Keratinocyte (primary cell): ENCODE measurements at regions not wholly inside any gene's neighbourhood (a gene's known extent, or its start where the extent isn't known, plus 50 kb on each side); places are given as distances from the start of the nearest gene placed in this dataset.

Experiments used
- DNase-seq: peaks from one replicate; pipeline ENCODE4 v3.0.0-alpha.2; 2011; ENCODE audit warnings: low read depth, missing footprints, low spot score
- FAIRE-seq: peaks from 2 replicates; lab custom pipeline; 2011; peaks lifted over from hg19 to GRCh38; lab: Jason Lieb, UNC
- H2AFZ ChIP-seq: 2 replicates; pipeline ENCODE4 v1.6.0; 2012; ENCODE audit warnings: low read length, control low read depth, inconsistent platforms; ENCODE audit not compliant: control insufficient read depth
- H3K27ac ChIP-seq: 2 replicates; pipeline ENCODE4 v1.5.1; 2011; ENCODE audit warnings: low read length; ENCODE audit not compliant: control insufficient read depth, insufficient read depth
- H3K27me3 ChIP-seq: 3 replicates; pipeline ENCODE4 v1.6.0; 2011; ENCODE audit warnings: low read length; ENCODE audit not compliant: control insufficient read depth, insufficient read depth; ENCODE audit errors: extremely low read depth
- H3K36me3 ChIP-seq, 2 experiments: 2 replicates in 1 of 2; 3 replicates in 1 of 2; pipeline ENCODE4 v1.5.1; 2011; ENCODE audit warnings: low read length in 2 of 2, mild to moderate bottlenecking in 1 of 2; ENCODE audit not compliant: control insufficient read depth in 2 of 2, insufficient read depth in 2 of 2; ENCODE audit errors: extremely low read depth in 1 of 2
- H3K4me1 ChIP-seq: 3 replicates; pipeline ENCODE4 v1.5.1; 2011; ENCODE audit warnings: low read length; ENCODE audit not compliant: control insufficient read depth, insufficient read depth; ENCODE audit errors: extremely low read depth
- H3K4me2 ChIP-seq: 3 replicates; pipeline ENCODE4 v1.6.0; 2011; ENCODE audit warnings: low read depth, low read length; ENCODE audit not compliant: control insufficient read depth, insufficient read depth; ENCODE audit errors: extremely low read depth
- H3K4me3 ChIP-seq, 3 experiments: fragments of 200-600 bp in 1 of 3; sonication (generic) in 1 of 3; 2 replicates in 2 of 3; 3 replicates in 1 of 3; pipeline ENCODE4 v1.5.1; 2011 to 2016; ENCODE audit warnings: low read length in 3 of 3, mild to moderate bottlenecking in 3 of 3, control low read depth in 2 of 3, inconsistent platforms in 1 of 3, low read depth in 1 of 3, mixed read lengths in 1 of 3, mixed run types in 1 of 3, moderate library complexity in 1 of 3; ENCODE audit not compliant: control insufficient read depth in 2 of 3, insufficient read depth in 2 of 3; ENCODE audit errors: extremely low read depth in 1 of 3
- H3K79me2 ChIP-seq: 2 replicates; pipeline ENCODE4 v1.6.0; 2012; ENCODE audit warnings: low read length; ENCODE audit not compliant: control insufficient read depth, insufficient read depth
- H3K9ac ChIP-seq: 3 replicates; pipeline ENCODE4 v1.6.0; 2011; ENCODE audit warnings: low read length; ENCODE audit not compliant: control insufficient read depth, insufficient read depth; ENCODE audit errors: extremely low read depth
- H3K9me1 ChIP-seq: 3 replicates; pipeline ENCODE4 v1.6.0; 2011; ENCODE audit warnings: low read length; ENCODE audit not compliant: control insufficient read depth, insufficient read depth; ENCODE audit errors: extremely low read depth
- H3K9me3 ChIP-seq: 2 replicates; pipeline ENCODE4 v1.5.1; 2012; ENCODE audit warnings: low read depth, low read length; ENCODE audit not compliant: control insufficient read depth
- H4K20me1 ChIP-seq: 3 replicates; pipeline ENCODE4 v1.6.0; 2011; ENCODE audit warnings: low read length; ENCODE audit not compliant: control insufficient read depth, insufficient read depth; ENCODE audit errors: extremely low read depth
- EZH2 ChIP-seq: IDR thresholded peaks from one replicate; pipeline ENCODE4 v1.6.1; 2012; ENCODE audit warnings: inconsistent platforms, mild to moderate bottlenecking, low read length, moderate library complexity
- dilution Hi-C: fragments of 300-500 bp; cut with MboI; formaldehyde crosslinking; loops from one replicate; pipeline ENCODE4 v1.7.0; 2020; ENCODE audit warnings: low sequenced_read_pairs; ENCODE audit not compliant: extremely low pct_ligation_motif_present
- TF ChIP-seq, protein P1 (sequence below), 3 experiments: IDR thresholded peaks in 1 of 3; conservative IDR thresholded peaks in 1 of 3; optimal IDR thresholded peaks in 1 of 3; 2 replicates in 2 of 3; 3 replicates in 1 of 3; pipeline versions ENCODE3 to v1.5.1; 2011; ENCODE audit warnings: low read length in 3 of 3, mild to moderate bottlenecking in 3 of 3, moderate library complexity in 2 of 3, control low read depth in 1 of 3, inconsistent platforms in 1 of 3; ENCODE audit not compliant: insufficient read depth in 2 of 3; ENCODE audit errors: extremely low read depth in 1 of 3

DNA sequence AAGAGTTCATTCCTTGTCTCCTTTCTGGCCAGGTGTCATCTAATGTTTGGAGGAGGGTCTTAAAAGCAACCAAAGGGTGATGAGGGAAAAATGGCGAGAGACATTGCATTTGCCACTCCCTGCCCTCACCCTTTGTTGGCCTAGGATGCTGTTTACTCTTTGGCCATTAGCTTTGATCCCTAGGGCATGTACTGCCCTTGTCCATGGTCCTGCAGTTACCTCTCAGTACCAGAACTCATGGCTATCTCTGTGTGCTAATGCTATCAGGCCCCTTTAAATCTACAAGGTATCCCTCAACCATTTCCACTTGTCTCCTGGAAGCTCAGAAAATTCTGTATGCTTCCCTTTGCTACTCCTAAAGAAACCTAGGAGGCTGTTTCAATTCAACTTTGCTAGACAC is 424.8 kb upstream of the PLXNA2 start:
- no peak for FAIRE-seq
- H3K9ac ChIP-seq, result no peak overlapping the region
- H3K4me1 ChIP-seq, result no peaks in the 10 kb centered on the region
- no peaks in the 10 kb centered on the region for H3K9me1 ChIP-seq
- TF ChIP-seq EZH2, result no peak
- TF ChIP-seq, protein P1, sequence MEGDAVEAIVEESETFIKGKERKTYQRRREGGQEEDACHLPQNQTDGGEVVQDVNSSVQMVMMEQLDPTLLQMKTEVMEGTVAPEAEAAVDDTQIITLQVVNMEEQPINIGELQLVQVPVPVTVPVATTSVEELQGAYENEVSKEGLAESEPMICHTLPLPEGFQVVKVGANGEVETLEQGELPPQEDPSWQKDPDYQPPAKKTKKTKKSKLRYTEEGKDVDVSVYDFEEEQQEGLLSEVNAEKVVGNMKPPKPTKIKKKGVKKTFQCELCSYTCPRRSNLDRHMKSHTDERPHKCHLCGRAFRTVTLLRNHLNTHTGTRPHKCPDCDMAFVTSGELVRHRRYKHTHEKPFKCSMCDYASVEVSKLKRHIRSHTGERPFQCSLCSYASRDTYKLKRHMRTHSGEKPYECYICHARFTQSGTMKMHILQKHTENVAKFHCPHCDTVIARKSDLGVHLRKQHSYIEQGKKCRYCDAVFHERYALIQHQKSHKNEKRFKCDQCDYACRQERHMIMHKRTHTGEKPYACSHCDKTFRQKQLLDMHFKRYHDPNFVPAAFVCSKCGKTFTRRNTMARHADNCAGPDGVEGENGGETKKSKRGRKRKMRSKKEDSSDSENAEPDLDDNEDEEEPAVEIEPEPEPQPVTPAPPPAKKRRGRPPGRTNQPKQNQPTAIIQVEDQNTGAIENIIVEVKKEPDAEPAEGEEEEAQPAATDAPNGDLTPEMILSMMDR (optimal IDR thresholded peaks at IDR 0.05 in 1 of 3, IDR thresholded peaks at IDR 0.05 in 1 of 3, conservative IDR thresholded peaks at IDR 0.05 in 1 of 3; ENCODE audit: extremely low read depth in 1 of 3, insufficient read depth in 2 of 3, low read length in 3 of 3), result no peak
- H4K20me1 ChIP-seq, result no peaks in the 10 kb centered on the region
- dilution Hi-C loops, result no loop called here
- no peak overlapping the region for H2AFZ ChIP-seq
- no peaks in the 10 kb centered on the region for H3K9me3 ChIP-seq
- H3K79me2 ChIP-seq, result no peaks in the 10 kb centered on the region
- no peaks in the 10 kb centered on the region for H3K36me3 ChIP-seq
- H3K4me3 ChIP-seq, result no peak overlapping the region
- no peak overlapping the region for H3K4me2 ChIP-seq
- H3K27ac ChIP-seq, result no peak overlapping the region
- no peak for DNase-seq
- peaks cover 6% of the 10 kb centered on the region for H3K27me3 ChIP-seq

DNA sequence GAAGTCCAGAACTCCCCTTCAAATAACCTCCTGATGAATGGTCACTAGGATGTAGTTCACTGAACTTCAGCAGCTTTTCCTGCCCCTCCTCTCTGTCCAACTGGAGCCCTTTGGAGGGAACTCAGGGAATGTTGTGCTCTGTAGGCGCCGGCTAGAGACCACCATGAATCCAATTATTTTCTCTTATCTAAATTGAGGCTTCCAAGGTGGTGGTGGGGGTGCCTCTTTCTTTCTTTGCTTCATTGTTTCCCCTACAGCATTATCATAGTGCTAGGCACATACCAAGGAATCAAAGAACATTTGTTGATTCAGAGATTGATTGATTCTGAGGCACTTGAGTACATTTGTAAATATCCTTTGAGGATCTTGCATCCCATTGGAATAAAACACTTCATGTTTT is 426.6 kb upstream of the PLXNA2 start:
- dilution Hi-C loops, result no loop called here
- TF ChIP-seq, protein P1 (optimal IDR thresholded peaks at IDR 0.05 in 1 of 3, IDR thresholded peaks at IDR 0.05 in 1 of 3, conservative IDR thresholded peaks at IDR 0.05 in 1 of 3; ENCODE audit: extremely low read depth in 1 of 3, insufficient read depth in 2 of 3, low read length in 3 of 3), result no peak
- no peak for TF ChIP-seq EZH2
- H3K9me3 ChIP-seq, result no peaks in the 10 kb centered on the region
- no peak overlapping the region for H2AFZ ChIP-seq
- no peaks in the 10 kb centered on the region for H3K36me3 ChIP-seq
- H3K9me1 ChIP-seq, result no peaks in the 10 kb centered on the region
- H3K27me3 ChIP-seq, result peaks cover 3% of the 10 kb centered on the region
- no peaks in the 10 kb centered on the region for H4K20me1 ChIP-seq
- H3K79me2 ChIP-seq, result no peaks in the 10 kb centered on the region
- H3K27ac ChIP-seq, result no peak overlapping the region
- no peaks in the 10 kb centered on the region for H3K4me1 ChIP-seq
- no peak overlapping the region for H3K9ac ChIP-seq
- H3K4me3 ChIP-seq, result no peak overlapping the region
- DNase-seq (no peak), FAIRE-seq (no peak)
- H3K4me2 ChIP-seq, result no peak overlapping the region
